Suppressor macrophage treated with lipopolysaccharide for 1 hour (primary cell): ENCODE measurements at regions not wholly inside any gene's neighbourhood (a gene's known extent, or its start where the extent isn't known, plus 50 kb on each side); places are given as distances from the start of the nearest gene placed in this dataset.
"Not testable (repeated sequence)": the region's sequence is repeated elsewhere in the genome, so short reads cannot be mapped to it uniquely, and the experiment has no call there.

Experiments used
- DNase-seq, 3 donors: peaks; one replicate each; pipeline ENCODE4 v3.0.0-alpha.2; 2020 to 2022

DNA sequence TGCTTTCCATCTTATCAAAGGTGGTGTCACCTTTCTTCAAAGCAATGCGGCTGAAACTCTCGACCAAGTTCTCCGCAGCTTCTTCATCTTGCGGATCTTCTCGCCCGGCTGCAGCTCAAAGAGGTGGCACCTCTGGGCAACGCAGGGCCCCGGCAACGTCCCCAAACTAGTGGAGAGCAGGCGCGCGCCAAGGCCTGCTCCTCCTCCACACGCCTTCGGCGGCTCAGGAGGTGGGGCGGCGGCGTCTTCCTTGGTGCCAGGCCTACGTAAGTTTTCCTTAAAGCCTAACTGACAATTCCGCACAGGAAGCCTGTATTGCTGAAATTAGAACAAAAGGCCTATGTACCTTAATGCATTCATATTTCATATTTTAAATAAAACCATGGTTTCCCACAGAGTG is 112.0 kb downstream of the TMX1 start:
- DNase-seq: no peak

DNA sequence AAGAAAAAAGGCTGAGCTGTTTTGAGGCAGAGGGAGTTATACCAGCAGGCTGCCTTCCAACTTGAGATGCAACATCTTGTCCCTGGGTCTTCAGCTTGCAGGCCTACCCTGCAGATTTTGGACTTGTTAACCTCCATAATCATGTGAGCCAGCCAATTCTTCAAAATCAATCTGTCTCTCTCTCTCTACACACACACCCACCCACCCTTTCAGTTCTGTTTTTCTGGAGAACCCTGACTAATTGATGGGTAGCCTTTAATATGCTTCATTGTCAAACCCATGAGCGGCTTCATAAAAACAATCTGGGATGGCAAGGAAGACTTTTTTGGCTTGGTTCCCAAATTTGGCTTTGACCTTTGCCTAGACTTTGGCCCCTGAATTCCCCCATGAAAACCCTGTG is 113.9 kb downstream of the TMX1 start:
- DNase-seq: no peak

DNA sequence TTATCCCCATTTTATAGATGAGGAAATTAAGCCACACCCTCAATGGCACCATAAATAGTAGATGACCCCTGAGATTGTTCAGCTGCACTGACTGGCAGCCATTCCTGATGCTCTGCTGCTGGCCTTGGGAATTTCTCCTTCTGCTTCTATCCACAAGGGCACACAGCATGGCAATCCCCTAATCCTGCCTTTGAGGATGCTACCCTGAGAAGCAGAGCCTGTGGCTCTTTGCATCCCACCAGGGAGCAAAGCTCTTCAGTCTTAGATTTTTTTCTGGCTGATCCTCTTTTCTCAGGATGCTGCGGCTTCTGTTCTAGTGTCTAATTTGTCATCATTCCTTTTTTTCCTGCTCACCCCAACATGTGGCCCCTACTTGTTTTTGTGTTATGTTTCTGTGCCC is 114.8 kb downstream of the TMX1 start:
- no peak for DNase-seq

DNA sequence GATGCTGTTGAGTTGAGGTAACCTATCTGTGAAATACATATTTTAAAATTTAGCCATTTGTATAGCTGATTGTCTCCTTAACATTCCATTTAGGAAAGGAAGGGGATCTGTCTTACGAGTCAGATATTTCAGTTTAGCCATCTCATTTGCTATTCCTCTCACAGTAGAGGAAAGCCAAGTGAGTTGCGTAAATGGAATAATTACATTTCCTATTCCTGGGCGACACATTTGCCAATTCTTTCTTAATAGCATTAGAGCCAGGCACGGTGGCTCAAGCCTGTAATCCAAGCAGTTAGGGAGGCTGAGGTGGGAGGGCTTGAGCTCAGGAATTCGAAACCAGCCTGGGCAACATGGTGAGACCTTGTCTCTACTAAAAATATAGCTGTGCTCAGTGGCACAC is 116.3 kb downstream of the TMX1 start:
- DNase-seq: no peak

DNA sequence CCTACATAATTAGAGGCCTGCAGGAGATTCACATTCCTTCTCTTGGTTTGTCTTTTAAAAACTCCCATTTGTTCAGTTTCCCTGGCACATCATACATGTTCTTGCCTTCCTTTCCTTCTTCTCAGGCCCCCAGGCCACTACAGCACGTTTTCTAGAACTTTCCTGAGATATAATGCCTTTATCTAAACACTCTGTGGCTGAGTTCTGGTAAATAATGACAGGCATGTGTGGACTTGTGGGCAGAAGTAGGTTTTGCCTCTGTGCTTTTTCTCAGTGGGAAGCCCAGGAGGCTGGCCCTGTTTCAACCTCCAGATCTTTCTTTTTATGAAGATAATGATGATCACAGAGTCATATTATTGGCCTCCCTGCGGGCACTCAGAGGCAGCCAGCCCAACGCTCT is 117.2 kb downstream of the TMX1 start:
- no peak for DNase-seq

DNA sequence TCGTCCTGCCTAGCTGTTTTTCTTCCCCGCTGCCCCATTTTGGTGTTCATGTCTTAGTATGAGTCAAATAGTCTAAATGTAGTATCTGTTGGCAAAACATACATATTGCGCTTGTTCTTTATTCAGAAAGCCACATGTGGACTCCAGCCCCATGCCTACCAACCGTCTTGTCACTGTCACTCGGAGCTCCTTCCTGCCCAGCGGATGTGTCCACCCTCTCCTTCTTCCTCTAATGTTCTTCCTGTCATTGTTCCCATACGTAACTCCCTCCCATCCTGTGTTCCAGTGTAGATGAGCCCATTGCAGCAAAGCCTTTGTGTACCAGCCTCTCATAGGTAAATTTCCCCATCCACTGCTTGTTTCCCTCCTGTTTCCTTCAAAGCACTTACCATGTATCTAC is 120.5 kb downstream of the TMX1 start:
- DNase-seq: no peak

DNA sequence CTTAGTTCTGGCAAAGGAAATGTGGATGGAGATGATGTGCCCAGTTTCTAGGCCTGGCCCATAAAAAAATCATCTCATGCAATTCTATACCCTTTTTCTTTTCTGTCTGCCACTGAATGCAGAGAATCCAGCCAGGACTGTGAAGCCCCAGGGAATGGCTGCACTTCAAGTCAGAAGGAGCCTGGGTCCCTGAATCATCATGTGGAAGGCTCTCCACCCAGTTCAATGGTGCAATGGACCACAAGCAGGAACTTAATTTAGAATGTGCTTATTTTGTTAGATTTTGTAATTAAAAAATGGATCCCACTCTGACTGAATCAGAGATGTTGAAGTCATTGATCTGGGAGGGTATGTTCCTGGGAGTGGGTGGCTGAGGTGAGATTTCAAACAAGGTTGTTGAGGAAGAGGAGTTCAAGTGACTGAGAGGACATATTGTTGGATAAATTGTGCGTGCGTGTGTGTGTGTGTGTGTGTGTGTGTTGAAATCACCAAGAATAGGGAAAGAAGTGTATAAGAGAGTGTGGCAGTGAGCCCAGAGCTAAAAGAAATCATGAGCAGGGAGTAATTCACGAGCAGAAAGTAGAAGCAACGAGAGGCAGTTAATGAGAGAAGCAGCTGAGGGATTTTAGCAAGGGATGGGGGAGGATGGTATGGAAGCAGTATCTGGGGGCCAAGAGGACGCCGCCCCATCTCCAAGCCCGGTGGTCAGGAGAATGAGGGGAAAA is 125.4 kb downstream of the TMX1 start:
- no peak for DNase-seq

DNA sequence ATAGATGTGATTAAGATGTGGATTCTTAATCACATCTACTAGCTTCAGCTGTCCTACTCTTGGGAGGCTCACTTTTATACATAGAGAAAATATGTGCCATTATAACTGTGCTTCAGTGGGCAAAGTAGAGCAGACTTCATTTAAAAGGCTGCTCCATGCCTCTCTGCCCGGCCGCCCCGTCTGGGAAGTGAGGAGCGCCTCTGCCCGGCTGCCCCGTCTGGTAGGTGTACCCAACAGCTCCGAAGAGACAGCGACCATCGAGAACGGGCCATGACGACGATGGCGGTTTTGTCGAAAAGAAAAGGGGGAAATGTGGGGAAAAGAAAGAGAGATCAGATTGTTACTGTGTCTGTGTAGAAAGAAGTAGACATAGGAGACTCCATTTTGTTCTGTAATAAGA is 126.4 kb downstream of the TMX1 start:
- DNase-seq: not testable (repeated sequence)

DNA sequence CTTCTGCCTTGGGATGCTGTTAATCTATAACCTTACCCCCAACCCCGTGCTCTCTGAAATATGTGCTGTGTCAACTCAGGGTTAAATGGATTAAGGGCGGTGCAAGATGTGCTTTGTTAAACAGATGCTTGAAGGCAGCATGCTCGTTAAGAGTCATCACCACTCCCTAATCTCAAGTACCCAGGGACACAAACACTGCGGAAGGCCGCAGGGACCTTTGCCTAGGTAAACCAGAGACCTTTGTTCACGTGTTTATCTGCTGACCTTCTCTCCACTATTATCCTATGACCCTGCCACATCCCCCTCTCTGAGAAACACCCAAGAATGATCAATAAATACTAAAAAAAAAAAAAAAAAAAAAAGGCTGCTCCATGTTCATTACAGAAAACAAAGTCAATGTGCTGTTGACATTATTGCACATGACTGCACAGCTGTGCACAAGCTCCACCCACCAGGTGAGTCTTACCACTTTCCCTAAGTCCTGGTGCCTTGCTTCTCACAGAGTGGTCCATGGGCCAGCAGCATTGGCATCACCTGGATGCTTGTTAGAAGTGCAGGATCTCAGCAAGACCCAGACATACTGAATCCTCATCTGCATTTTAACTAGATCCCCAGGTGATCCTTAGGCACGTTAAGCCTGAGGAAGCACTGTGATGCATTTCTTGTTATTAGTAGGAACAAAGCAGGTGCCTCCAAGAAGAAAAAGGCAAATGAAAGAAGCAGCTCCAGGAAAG is 127.0 kb downstream of the TMX1 start:
- not testable (repeated sequence) for DNase-seq

DNA sequence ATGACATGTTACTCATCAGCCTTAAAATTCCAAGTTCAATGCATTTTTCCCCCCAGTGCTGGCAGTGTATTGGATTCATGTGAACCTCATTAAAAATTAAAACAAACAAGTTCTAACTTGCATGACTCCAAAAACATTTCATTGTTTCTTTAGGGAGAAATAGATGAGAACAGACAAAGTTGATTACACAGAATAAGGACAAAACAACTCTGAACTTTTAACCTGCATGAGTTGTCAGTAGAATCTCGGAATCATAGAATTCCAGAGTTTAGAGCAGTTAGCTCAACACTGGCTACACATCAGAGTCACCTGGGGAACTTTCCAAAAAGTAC is 127.5 kb downstream of the TMX1 start:
- DNase-seq: no peak

DNA sequence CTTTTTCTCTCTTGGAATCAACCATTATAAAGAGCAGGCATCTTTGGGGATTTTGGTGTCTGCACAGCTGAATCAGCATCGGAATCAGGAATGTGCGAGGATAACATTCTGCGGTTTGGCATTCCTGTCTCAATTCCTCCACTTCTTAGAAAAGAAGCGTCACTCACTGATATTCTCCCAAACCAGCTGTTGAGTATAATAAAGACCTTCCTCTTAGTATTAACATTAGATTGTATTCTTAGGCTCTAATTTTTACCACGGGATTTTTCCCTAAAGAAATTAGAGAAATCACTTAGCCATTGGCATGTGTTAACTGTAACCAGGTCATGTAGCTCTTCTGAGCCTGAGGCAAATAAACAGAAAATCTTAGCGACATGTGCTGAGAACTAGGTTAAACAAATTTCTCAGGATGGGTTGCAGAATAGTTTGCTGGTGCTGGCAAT is 128.7 kb downstream of the TMX1 start:
- DNase-seq: no peak

DNA sequence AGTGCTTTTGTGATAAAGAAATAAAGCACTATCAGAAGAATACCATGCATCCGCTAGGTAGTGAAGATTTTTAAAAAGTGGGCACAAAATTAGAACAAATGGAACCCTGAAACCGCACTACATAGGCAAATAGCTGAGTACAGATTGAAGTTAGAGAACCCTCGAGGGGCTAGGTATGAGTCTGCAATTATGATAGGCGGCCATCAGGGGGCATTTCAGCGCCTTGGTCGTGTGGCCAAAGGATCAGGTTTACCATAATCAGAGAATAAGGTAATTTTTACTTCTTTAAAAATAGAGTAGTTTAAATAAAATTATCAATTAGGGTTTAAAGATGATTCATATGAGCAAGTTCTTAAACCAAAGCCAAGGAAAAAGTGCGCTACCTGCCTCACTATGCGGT is 129.8 kb downstream of the TMX1 start:
- DNase-seq: peak; percentile 20 to 57 (median 45)

DNA sequence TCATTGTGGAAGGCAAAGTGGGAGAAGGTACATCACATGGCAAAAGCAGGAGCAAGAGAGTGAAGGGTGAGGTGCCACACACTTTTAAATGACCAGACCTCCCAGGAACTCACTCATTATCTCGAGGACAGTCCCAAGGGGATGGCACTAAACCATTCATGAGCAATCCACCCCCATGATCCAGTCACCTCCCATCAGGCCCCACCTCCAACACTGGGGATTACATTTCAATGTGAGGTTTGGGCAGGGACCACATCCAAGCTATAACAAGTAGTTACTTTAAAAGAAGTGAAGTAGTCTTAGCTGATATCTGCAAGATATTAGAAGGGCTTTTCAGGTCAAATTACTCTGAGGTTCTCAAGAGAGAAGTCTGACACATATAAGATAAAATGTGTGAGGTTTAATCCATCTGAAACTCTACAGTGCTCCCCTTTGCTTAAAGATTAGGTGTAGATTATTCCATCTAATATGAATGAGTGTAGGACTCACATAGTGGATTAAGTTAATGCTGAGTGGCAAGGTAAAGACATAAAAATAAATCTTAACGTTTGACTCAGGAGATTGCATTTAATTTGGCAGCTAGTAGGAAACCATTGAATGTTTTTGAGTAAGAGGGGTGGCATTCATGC is 130.8 kb downstream of the TMX1 start:
- DNase-seq: no peak

DNA sequence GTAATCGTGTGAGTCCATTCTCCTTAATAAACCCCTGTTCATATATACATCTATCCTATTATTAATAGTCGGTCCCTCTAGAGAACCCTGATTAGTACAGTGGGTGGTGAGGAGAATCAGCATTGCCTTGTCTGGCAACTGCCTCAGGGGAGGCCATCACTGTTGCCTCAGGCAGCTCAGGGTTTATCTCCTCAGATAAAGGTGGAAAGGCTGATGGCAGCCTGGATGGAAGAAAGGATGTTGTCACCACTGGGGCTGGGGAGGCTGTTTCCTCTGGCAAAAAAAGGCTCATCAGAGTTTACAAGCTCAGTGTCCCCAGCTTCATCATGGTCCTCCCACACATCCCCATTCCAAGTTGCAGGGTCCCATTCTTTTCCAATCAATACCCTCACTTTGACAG is 137.1 kb downstream of the TMX1 start:
- DNase-seq: not testable (repeated sequence)

DNA sequence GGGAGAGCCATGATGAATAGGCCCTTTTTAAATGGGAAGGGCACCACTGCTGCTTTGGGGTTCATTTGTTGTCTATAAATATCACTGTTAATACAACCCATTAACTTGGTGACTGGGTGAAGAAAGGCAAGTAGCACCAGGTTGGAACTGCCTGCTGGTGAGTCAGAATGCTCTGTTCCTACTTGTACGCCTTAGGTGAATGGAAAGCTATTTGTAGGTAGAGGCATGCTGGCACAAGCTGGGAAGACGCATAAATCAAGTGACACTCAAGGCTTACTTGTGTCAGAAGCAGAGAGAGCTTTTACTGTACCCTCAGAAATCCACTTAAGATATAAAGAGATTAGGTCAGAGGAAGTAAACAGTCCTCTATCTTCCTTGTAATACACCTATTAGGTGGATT is 142.5 kb downstream of the TMX1 start:
- no peak for DNase-seq

DNA sequence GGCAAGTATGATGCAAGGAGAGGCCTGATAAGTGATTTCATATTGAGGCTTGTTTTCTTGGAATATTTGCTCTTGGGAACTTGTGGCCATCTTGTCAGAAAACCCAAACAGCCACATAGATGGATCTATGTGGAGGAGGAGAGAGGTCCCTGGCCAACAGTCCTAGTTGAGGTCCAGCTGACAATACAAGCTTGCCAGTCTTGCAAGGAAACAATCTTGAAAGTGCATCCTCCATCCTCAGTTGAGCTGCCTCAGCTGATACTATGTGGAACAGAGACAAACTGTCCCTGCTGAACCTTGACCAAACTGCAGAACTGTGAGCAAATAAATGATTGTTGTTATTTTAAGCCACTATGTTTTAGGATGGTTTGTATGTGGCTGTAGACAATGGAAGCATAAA is 146.4 kb downstream of the TMX1 start:
- no peak for DNase-seq

DNA sequence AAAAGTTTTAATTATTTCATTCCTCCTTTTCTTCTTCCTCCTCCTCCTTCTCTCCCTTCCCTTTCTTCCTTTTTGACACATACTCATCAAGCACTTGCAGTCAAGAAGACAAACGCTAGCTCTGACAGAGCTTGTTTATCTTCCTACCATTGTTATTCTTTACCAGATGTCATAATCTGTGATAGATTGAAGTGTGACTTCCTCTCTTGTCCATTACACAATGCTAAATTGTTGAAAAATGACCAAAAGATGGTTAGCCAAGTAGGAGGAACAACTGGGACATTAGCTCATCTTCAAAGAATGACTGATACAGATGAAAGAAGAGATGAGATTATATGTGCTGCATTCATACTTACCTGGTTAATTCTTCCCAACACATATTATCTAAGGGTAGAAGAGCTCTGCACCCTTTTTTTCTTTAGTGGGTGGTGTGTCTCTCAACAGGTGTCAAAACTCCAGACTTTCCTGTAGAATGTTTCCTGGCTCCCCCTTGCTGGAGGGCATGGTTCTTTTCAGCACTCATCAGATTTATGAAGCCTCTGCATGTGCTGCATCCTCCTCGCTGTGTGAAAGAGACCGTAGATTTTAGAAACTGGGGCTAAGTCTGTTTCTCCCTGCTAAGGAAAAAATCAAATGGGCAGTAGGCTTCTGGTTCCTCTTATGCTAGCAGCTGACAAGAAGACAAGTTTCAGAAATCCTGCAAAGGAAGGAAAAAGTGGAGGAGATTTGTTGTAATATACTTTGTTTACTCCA is 147.1 kb downstream of the TMX1 start:
- peak in 2 of 3 donors; percentile 11 to 19 for DNase-seq

DNA sequence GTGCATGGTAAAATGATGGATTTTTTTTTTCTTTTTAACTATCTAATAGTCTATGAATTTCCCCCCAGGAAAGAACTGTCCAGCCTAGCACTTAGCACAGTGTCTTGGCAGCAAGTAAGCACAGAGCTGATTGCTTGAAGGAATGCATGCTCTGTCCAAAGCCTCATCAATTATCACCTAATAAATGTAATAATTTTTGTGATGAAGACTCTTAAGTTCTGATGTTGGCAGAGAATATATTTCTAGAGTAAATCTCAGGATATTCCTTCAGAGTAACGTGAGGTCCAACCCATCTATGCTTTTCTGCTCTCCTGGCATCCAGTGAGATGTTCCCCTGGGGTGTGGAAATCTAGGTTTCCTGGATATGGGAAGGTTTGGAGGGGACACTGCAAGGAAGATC is 152.4 kb downstream of the TMX1 start:
- no peak for DNase-seq

DNA sequence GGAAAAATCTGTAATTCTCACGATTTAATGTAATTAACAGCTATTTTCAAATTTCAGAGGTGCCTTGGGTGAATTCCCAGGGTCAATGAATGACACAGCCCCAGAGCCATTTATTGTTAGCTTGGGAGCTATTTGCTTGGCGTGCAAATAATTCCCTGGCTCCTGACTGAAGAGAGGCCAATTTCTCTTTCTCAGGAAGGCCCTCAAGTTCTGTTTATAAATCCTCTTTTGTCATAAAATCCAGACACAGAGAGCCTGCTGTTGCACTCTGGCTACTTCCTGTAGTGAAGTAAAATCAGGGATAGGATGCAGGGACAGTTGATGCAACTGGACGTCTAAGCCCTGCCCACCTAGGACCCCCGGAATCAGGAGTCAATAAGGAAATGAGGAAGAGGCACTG is 154.3 kb downstream of the TMX1 start:
- no peak for DNase-seq

DNA sequence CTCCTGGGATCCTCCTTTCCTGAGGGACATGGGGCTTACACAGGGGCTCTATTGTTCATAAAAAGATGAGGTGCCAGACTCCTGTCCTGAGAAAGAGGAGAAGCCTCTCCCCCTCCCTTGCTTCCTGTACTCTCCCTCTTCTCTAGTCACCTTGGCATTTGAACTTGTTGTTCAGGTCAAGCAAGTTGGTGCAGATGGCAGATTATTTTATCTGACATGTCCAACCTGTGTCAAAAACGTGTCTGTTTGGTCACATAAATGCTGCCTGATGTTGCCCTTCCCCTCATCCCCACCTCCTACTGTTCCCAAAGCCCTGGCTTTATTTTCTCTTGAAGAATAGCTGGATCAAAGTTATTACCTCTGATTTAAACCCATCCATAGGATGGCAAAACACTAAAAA is 154.8 kb downstream of the TMX1 start:
- no peak for DNase-seq

DNA sequence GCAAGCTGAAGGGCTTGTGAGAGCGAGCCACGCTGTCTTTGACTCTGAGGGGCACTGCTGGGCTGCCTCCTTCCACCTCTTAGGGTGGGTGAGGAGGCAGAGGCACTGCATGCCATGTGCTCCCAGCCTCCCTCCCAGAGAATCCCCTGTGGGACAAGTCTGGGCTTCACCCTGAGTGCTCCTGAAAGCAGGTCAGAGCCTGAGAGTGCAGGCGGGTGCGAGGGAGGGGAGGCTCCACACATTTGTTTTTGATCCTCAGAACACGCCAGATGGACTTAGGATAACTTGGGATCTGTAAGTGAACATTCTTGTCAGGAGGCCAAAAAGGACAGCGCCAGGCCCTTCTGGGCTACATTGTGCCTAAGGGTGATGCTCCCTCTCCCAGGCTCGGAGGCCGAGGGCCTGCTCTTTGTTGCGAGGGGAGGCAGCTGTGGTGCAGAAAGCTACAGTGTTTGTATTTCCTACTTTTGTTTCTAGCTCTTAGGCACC is 155.4 kb downstream of the TMX1 start:
- DNase-seq: no peak

DNA sequence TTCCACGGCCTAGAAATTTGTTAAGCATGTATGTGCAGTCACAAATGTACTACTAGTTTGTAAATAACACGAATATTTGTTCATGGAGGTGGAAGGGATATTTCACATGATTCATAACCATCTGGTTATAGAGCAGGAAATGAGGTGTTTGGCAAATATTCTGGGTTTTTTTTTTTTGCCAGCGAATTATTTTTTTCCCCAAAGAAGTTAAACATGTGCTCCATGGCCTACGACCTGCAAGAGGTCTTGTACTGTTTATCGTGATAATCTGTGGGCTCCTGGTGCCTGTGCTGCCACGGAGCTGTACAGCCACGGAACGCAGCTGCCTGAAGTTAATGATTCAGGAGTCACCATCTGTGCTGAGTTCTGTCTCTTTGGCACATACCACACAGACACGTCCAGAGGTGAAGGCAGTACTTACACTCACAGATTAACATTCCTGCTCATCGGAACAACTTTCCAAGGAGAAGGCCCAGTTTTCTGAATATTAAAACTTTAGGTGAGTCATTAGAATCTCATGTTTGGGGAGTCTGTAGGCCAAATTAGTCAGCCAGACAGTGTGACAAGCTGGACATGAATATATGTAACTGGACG is 156.3 kb downstream of the TMX1 start:
- no peak for DNase-seq

DNA sequence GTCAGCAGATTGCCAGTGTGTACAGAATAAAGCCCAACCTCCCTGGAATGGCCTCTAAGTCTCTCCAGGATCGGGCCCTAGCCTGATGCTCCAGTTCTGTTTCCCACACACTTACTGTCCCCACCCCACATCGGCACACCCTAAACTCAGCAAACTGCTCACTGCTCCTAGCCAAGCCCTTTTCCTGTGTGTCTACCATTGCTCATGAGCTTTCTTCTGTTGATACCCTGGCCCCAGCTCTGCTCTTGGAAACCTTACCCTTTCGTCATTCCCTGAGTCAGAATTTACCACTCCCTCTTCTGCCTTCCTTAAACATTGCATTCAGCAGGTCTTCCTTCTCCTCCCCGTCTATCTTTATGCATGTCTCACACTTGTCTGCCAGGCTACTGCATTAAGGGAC is 158.9 kb downstream of the TMX1 start:
- no peak for DNase-seq
